ENCODE measurements at regions not wholly inside any gene's neighbourhood (a gene's known extent, or its start where the extent isn't known, plus 50 kb on each side); places are given as distances from the start of the nearest gene placed in this dataset.

DNA sequence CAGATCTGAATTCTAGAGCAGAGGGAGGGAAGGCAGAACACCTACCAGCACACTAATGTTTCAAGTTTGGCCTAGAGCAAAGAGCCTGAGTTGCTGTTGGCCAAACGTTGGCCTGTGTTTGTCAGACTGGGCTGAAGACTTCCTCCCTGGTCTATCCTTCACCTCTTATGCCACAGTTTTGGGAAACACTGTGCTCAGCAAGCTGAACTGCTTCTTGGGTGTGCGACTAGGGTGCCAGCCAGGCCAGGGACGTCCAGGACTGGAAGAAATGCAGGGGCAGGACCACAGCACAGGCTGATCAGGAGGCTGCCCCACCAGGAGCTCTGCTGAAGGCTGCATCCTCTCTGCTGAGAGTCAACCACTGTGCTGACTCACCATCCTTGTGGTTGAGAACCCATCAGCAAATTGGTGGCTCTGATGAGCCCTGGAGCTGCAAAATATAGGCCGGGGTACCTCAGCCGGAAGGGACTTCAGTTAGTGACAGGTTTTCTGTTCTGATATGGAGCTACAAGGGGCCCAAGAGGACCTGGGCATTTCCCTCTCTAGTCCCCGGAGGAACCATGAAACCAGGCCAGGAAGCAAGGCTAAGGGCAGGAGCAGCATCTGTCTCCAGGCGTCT, 131.6 kb upstream of the RASGRP1 start:
- no peak for DNase-seq

DNA sequence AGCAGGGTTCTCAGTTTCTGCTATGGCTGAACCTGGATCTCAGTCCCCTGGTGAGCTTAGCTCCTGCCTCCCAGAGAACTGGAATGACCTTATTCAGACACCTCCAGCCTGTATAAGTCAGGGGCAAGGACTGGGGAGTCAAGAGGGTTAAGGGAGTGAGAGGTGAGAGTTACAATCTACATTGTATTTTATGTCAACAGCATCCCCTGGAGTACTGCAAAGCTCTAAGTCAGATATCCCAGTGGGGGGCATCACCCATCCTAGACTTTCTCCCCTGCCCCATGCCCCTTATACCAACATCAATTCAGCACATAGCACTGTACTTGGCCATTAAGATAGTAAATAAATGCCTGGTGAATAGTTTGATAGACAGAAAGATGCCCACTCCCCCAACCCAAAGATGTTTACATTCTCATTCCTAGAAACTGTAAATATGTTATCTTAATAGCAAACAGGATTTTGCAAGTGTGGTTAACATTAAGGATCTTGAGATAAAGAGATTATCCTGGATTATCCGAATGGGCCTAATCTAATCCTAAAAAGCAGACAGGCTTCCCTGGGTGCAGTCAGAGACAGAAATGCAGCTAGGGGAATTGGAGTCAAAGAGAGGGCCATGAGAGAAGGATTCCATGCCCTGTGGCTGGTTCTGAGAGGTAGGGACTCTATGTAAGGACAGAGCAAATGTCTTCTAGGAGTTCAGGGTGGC, 132.3 kb upstream of the RASGRP1 start:
- DNase-seq, result no peak

DNA sequence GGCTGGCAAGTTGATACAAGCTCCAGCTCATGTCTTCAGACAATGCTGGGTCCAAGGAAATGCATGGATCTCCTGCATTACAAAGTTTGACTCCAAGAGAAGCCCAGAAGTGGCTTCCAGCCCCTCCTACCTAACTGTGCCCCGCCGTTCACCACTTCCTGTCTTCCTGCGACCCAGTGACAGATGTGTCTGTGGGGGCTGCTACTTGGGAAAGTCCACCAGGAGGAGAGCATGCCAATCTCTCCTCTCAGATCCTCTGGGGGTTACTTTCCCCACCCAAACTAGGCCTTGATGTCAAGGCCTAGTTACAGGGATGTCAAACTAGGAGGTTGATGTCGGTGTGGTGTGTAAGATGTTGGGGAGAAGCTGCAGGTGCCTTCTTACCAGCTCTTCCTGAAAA, 133.6 kb upstream of the RASGRP1 start:
- no peak for DNase-seq

- no peak for DNase-seq
Observed at GRCh38 chr15:38699633-38700230, 135.1 kb upstream of the RASGRP1 start.

GRCh38 chr15:38701149-38701548, 136.5 kb upstream of the RASGRP1 start:
- DNase-seq, result no peak

- no peak for DNase-seq
Observed at GRCh38 chr15:38702178-38702912, 137.7 kb upstream of the RASGRP1 start.

GRCh38 chr15:38705436-38706219, 141.0 kb upstream of the RASGRP1 start:
- DNase-seq, result no peak

DNA sequence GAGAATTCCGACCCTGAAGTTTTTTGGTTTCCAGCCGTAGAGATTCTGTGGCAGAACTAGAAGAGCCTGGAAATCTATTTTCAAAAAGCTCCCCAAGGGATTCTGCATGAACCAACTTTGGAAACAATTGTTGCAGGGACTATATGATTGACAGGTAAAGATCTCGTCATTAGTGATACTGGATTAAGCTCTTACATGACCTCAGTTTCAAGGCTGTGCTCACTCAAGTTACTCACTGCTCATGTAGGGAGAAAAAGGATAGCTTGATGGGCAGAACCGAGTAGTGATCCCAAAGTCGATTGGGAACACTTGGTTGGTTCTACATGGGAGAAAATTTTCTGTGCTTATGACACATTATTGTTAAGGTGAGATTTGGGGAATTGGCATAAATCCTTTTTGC, 142.3 kb upstream of the RASGRP1 start:
- DNase-seq, result no peak

- DNase-seq, result peak; percentile 72
Observed at GRCh38 chr15:38707802-38708671, 143.4 kb upstream of the RASGRP1 start.

GRCh38 chr15:38708672-38709180, 144.1 kb upstream of the RASGRP1 start:
- no peak for DNase-seq

- no peak for DNase-seq
Observed at GRCh38 chr15:38709196-38709595, 144.6 kb upstream of the RASGRP1 start.

DNA sequence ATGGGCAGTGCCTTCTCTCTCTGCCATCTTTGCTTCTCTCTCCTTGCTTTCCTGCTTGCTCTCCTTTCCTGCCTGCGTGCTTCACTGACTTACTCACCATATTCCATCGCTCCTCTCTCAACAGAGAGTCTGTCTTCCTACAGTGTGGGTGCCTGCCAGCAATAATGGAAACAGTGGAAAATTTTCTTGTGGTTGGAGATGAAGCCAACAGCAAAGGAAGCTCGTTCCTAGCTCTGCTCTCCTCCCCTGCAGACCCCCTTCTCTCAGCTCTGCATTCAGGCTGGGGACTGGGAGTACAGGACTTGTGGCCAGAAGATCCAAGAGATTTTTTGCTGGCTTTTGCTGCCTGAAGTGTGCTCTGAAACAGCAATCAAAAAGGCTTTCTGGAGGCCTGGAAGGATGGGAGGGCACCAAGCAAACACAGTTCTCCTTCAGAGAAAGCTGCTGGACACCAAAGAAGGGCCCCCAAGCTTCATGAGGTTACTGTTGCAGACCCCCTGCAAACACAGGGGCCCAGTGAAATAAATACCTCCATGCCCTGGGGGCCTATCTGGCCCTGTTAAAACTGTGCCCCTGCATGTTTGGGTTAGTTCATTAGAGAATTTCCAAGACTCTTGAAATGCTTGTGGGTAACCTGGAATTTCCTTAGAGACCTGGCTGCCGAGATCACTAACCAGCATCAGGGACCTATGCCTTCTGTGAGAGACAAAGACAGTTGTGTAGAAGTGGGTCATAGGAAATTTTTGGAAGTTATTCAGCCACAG, 149.9 kb upstream of the RASGRP1 start:
- DNase-seq, result peak; percentile 33

DNA sequence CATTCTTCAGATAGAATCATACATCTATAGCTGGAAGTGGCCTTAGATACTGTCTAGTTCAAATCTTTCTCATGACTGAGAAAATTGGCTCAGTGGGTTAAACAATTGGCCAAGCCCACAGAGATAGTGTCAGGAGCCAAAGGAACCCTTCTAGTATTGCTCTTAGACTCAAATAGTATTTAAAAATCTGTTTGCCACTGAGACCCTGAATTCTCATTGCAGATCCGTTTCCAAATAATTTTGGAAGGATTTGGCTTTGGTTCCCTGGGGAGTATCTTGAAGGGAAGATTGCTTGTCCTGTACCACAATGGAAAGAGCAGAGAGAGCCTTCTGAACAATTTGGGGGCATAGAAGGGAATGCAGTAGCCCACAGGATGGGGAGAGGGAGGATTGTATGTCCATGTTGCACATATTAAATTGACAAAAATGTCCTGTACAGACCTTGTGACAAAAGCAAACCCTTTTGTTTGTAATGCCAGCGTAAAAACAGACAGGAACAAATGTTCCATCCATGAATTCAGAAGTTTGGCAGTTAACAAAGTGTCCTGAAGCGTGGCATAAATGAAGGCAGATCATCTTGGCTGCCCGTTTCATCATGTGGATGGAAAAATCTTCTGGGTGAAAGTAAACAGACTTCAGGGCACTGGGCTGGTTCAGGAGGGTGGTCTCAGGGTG, 156.4 kb upstream of the RASGRP1 start:
- DNase-seq, result peak; percentile 26

- DNase-seq, result no peak
Observed at GRCh38 chr15:38721568-38721945, 156.9 kb upstream of the RASGRP1 start.

DNA sequence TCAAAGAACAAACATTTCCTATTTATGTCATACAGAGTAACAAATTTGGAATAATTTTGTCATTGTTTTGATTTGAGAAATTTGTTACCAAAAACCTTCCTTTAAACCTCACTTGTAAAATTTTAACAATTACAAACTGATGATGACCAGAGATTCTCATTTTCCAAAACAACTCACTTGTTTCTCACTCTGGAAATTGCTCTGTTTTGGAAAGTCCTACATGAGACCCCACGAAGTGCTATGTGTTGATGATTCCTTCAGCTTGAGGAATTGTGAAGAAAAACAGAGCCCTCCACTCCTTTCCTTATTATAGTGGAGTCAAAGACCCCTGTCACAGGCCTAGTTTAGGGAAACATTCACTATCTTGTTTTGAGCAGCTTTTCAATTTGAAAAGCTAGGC, 157.6 kb upstream of the RASGRP1 start:
- DNase-seq, result no peak

GRCh38 chr15:38724827-38725226, 160.2 kb upstream of the RASGRP1 start:
- DNase-seq, result no peak

GRCh38 chr15:38726187-38726586, 161.6 kb upstream of the RASGRP1 start:
- DNase-seq, result no peak

DNA sequence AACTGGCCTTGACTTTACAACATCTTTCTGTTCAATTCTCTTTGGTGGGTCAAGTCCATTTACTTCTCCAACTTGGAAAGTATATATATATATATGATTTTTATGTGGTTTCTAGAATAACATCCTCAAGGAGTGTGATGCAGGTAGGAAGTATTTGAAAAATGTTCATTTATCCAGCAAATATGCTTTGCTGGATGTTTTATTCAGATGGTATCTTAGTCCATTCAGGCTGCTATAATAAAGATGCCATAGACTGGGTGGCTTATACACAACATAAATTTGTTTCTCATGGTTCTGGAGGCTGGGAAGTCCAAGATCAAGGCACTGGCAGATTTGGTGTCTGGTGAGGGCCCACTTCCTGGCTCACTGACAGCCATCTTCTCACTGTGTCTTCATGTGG, 168.7 kb upstream of the RASGRP1 start:
- no peak for DNase-seq

DNA sequence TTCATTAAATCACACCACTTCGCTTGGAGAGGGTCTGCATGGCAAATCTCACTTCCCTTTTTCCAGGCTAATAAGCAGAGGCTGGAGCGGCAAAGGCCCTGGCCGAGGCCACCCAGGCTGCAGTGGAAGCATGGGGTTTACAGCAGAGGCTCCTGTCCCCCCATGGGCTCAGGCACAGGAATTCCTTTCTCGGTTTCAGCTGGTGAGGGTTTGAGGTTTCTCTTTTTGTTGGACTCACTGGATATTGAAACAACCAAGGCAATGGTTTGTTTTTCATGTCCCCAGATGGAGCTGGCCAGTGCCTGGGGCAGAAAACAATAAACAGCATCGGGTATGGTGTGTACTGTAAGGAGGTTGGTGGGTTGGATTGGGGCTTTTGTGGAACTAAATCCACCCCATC, 175.6 kb upstream of the RASGRP1 start:
- DNase-seq, result no peak
